AG09309 (cell line): ENCODE measurements at regions not wholly inside any gene's neighbourhood (a gene's known extent, or its start where the extent isn't known, plus 50 kb on each side); places are given as distances from the start of the nearest gene placed in this dataset.

ENCODE experiments used
- DNase-seq: peaks from one replicate; pipeline ENCODE4 v3.0.0-alpha.2; 2010; ENCODE audit warnings: low read depth
- H3K4me3 ChIP-seq: 2 replicates; pipeline ENCODE4 v1.5.1; 2011; ENCODE audit warnings: mild to moderate bottlenecking, low read depth, low read length, moderate library complexity; ENCODE audit not compliant: control insufficient read depth
- CTCF ChIP-seq: IDR thresholded peaks from 2 replicates; pipeline ENCODE4 v1.5.1; 2011; ENCODE audit warnings: mild to moderate bottlenecking, low read depth, low read length, inconsistent platforms; ENCODE audit not compliant: insufficient read depth, control insufficient read depth; ENCODE audit errors: missing control alignments

GRCh38 chr5:26572480-26572879 lies 465.9 kb downstream of the CDH9 start:
- no peak overlapping the region for H3K4me3 ChIP-seq
- TF ChIP-seq CTCF = no peak
- DNase-seq = no peak

GRCh38 chr5:26569929-26570258 lies 468.5 kb downstream of the CDH9 start:
- DNase-seq = no peak
- H3K4me3 ChIP-seq = no peak overlapping the region
- no peak for TF ChIP-seq CTCF

- DNase-seq = no peak
- TF ChIP-seq CTCF = no peak
- H3K4me3 ChIP-seq = no peak overlapping the region
Measured at GRCh38 chr5:26569241-26569928, 469.0 kb downstream of the CDH9 start.

DNA sequence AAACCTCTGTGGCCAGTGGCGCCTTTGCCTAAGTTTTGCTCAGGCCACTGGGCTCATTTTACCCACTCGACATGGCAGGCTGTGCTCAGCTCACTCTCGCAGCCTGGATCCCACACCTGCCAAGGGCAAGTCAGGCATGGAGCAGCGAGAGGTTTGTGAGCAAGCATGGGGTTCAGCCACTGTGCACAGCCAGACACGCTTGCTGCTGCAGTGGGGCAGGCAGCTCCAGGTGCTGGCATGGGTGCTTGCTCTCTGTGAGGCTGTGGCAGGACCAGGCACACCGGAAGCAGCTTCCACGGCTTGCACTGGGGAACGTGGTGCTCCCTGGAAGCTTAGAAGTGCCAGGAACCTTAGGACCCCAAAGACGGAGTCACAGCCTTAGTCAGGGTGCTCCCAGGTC lies 470.1 kb downstream of the CDH9 start:
- DNase-seq = no peak
- no peak overlapping the region for H3K4me3 ChIP-seq
- no peak for TF ChIP-seq CTCF

GRCh38 chr5:26563979-26564378 lies 474.4 kb downstream of the CDH9 start:
- no peak overlapping the region for H3K4me3 ChIP-seq
- no peak for DNase-seq
- TF ChIP-seq CTCF = no peak

DNA sequence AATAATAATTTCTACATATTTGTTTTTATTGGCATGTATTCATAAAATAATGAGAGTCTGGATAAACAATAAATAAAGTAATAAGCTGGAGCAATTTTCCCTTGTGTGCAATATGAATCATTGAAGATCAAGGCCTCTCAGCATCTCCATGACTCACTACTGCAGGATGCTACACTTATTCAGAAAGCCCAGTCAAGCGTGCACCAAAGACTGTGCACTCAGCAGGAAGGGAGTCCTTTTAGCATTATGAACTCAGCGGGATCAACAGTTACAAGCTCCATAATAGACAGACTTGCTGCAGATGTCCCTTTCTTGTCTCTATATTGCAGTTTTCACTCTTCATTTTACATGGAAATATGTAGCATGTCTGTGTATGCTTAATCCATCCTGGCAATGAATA lies 485.3 kb downstream of the CDH9 start:
- DNase-seq = no peak
- H3K4me3 ChIP-seq = no peak overlapping the region
- TF ChIP-seq CTCF = no peak

DNA sequence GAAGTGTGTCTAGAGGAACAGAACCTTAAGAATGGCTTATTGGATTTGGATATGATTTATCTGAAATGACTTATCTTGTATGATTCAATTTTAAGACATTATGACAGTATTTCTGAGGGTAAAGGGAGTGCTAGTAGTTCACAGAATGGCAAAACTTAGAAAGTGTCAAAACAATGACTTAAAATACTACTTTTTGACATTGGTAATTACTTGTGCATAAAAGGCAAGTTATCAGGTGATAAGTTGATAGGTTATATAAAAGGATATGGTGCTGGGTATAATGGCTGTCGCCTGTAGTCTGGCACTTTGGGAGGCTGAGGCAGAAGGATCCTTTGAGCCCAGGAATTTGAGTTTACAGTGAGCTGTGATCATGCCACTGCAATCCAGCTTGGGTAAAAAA lies 494.4 kb downstream of the CDH9 start:
- no peak for TF ChIP-seq CTCF
- DNase-seq = no peak
- no peak overlapping the region for H3K4me3 ChIP-seq
